Tibial nerve (tissue), 4 donors: ENCODE measurements at regions not wholly inside any gene's neighbourhood (a gene's known extent, or its start where the extent isn't known, plus 50 kb on each side); places are given as distances from the start of the nearest gene placed in this dataset.

Source experiments
- DNase-seq, 2 donors: peaks; one replicate each; pipeline ENCODE4 v3.0.0-alpha.2; 2019; ENCODE audit warnings: low spot score in 2 of 2
- H3K27ac ChIP-seq, 4 donors: fragments of 200-600 bp; sonication (generic) in 3 of 4; one replicate each; pipeline ENCODE4 v1.5.1; 2017 to 2019; ENCODE audit warnings: mild to moderate bottlenecking in 1 of 4
- H3K27me3 ChIP-seq, 2 donors: fragments of 200-600 bp; sonication (generic) in 1 of 2; one replicate each; pipeline versions ENCODE4 v1.5.1 to v1.6.0; 2017 to 2019
- H3K36me3 ChIP-seq, 3 donors: fragments of 200-600 bp; sonication (generic); one replicate each; pipeline ENCODE4 v1.5.1; 2018 to 2019
- H3K4me1 ChIP-seq, 4 donors: fragments of 200-600 bp; sonication (generic) in 3 of 4; one replicate each; pipeline ENCODE4 v1.5.1; 2017 to 2019
- H3K4me3 ChIP-seq, 4 donors: fragments of 200-600 bp; sonication (generic) in 3 of 4; one replicate each; pipeline ENCODE4 v1.5.1; 2017 to 2019; ENCODE audit warnings: mild to moderate bottlenecking in 1 of 4, moderate library complexity in 1 of 4
- H3K9me3 ChIP-seq, 4 donors: fragments of 200-600 bp; sonication (generic) in 3 of 4; one replicate each; pipeline ENCODE4 v1.5.1; 2017 to 2019
- EP300 ChIP-seq, 2 donors: sonication (generic); formaldehyde crosslinking; IDR thresholded peaks; one replicate each; pipeline ENCODE4 v1.6.1; 2017; ENCODE audit warnings: antibody characterized with exemption in 2 of 2, mild to moderate bottlenecking in 1 of 2
- POLR2A ChIP-seq, 2 donors: fragments of 450-650 bp; IDR thresholded peaks; one replicate each; pipeline ENCODE4 v1.6.1; 2017; ENCODE audit warnings: antibody characterized with exemption in 2 of 2, mild to moderate bottlenecking in 2 of 2, moderate library complexity in 2 of 2
- WGBS, 2 donors: methylation state at CpG; one replicate each; pipeline ENCODE4 v1.1.5; 2018; 5-methylcytosine and 5-hydroxymethylcytosine counted together
- TF ChIP-seq, protein P1 (sequence below), 5 experiments: fragments of 200-600 bp in 3 of 5; fragments of 450-650 bp in 2 of 5; sonication (generic) in 3 of 5; IDR thresholded peaks; one replicate each; pipeline ENCODE4 v1.5.1; 2016 to 2019; ENCODE audit warnings: antibody characterized with exemption in 5 of 5, mild to moderate bottlenecking in 3 of 5, moderate library complexity in 2 of 5

DNA sequence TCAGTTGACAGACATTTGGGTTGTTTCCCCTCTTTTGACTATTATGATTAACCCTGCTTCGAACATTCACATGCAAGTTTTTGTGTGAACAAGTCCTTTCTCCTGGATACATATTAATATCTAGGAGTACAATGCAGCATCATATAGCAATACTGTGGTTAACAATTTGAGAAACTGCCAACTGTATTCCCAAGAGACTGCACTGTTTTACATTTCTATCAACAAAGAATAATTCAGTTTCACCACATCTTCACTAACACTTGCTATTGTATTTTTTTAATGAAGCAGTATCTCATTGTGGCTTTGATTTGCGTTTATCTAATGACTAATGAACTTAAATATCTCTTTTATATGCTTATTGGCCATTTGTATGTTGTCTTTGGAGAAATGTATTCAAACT, 184.6 kb upstream of the NBEA start:
- no peaks in the 10 kb centered on the region for H3K9me3 ChIP-seq
- DNase-seq, result no peak
- H3K36me3 ChIP-seq, result no peaks in the 10 kb centered on the region
- H3K4me1 ChIP-seq, result no peaks in the 10 kb centered on the region
- 86% methylated on average over 2 of the region's 2 CpGs for WGBS, 2 donors
- H3K4me3 ChIP-seq, result no peak overlapping the region
- H3K27me3 ChIP-seq, result no peaks in the 10 kb centered on the region
- no peak overlapping the region for H3K27ac ChIP-seq
- TF ChIP-seq EP300 (IDR thresholded peaks at IDR 0.05) (no peak), POLR2A (IDR thresholded peaks at IDR 0.05) (no peak)
- TF ChIP-seq, protein P1, sequence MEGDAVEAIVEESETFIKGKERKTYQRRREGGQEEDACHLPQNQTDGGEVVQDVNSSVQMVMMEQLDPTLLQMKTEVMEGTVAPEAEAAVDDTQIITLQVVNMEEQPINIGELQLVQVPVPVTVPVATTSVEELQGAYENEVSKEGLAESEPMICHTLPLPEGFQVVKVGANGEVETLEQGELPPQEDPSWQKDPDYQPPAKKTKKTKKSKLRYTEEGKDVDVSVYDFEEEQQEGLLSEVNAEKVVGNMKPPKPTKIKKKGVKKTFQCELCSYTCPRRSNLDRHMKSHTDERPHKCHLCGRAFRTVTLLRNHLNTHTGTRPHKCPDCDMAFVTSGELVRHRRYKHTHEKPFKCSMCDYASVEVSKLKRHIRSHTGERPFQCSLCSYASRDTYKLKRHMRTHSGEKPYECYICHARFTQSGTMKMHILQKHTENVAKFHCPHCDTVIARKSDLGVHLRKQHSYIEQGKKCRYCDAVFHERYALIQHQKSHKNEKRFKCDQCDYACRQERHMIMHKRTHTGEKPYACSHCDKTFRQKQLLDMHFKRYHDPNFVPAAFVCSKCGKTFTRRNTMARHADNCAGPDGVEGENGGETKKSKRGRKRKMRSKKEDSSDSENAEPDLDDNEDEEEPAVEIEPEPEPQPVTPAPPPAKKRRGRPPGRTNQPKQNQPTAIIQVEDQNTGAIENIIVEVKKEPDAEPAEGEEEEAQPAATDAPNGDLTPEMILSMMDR (IDR thresholded peaks at IDR 0.05), result no peak

GRCh38 chr13:34758628-34759027, 183.4 kb upstream of the NBEA start:
- Histone ChIP-seq H3K27ac (no peak overlapping the region), H3K36me3 (no peaks in the 10 kb centered on the region), H3K27me3 (no peaks in the 10 kb centered on the region), H3K4me1 (no peaks in the 10 kb centered on the region), H3K9me3 (no peaks in the 10 kb centered on the region), H3K4me3 (no peak overlapping the region)
- TF ChIP-seq EP300 (IDR thresholded peaks at IDR 0.05), result no peak
- TF ChIP-seq POLR2A (IDR thresholded peaks at IDR 0.05), result no peak
- DNase-seq, result no peak
- WGBS, 2 donors, result 64 to 68% methylated on average over 2 of the region's 2 CpGs

DNA sequence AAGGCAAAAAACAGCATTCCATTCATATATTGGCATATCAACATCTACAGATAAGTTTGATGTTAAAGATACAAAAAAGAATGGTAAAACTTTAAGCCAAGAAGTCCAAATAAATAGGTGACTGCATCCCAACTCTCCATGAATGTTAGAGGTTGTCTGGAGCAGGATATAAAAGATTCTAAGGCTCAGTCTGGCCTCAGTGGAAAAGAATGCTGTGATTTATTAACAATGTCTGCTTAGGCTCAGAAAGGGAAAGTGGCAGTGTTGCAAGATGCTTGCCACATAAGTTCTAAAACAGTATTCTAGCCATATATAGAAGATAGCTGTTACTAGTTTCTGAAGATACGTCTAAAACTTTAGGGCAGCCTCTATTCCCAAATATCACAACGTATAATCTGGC, 179.8 kb upstream of the NBEA start:
- TF ChIP-seq EP300 (IDR thresholded peaks at IDR 0.05) (no peak), POLR2A (IDR thresholded peaks at IDR 0.05) (no peak)
- TF ChIP-seq, protein P1 (IDR thresholded peaks at IDR 0.05), result no peak
- no peaks in the 10 kb centered on the region for H3K27me3 ChIP-seq
- no peak overlapping the region for H3K27ac ChIP-seq
- H3K4me3 ChIP-seq, result no peak overlapping the region
- no peak for DNase-seq
- H3K4me1 ChIP-seq, result no peaks in the 10 kb centered on the region
- no peaks in the 10 kb centered on the region for H3K9me3 ChIP-seq
- no peaks in the 10 kb centered on the region for H3K36me3 ChIP-seq
- 49 to 55% methylated on average over 2 of the region's 2 CpGs for WGBS, 2 donors

DNA sequence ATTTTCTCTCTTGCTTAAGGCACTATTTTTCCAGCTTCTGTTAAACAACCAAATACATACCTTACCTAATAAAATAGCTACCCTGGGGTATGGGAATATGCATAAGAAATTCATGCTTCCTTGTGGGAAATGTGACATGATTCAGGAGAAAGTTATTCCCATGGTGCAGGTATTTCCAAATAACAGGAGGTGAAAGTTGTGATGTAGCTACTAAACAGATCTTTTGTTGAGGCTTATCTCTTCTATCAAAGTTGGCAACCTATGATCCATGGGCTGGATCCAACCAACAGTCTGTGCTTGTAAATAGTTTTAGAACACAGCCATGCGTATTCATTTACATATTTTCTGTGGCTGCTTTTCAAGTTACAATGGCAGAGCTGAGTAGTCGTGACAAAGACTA, 177.8 kb upstream of the NBEA start:
- no peaks in the 10 kb centered on the region for H3K4me1 ChIP-seq
- H3K36me3 ChIP-seq, result no peaks in the 10 kb centered on the region
- no peaks in the 10 kb centered on the region for H3K9me3 ChIP-seq
- H3K27me3 ChIP-seq, result no peaks in the 10 kb centered on the region
- TF ChIP-seq, protein P1 (IDR thresholded peaks at IDR 0.05), result no peak
- TF ChIP-seq POLR2A (IDR thresholded peaks at IDR 0.05), result no peak
- TF ChIP-seq EP300 (IDR thresholded peaks at IDR 0.05), result no peak
- 89 to 94% methylated on average over 2 of the region's 2 CpGs for WGBS, 2 donors
- DNase-seq, result no peak
- H3K27ac ChIP-seq, result no peak overlapping the region
- no peak overlapping the region for H3K4me3 ChIP-seq

DNA sequence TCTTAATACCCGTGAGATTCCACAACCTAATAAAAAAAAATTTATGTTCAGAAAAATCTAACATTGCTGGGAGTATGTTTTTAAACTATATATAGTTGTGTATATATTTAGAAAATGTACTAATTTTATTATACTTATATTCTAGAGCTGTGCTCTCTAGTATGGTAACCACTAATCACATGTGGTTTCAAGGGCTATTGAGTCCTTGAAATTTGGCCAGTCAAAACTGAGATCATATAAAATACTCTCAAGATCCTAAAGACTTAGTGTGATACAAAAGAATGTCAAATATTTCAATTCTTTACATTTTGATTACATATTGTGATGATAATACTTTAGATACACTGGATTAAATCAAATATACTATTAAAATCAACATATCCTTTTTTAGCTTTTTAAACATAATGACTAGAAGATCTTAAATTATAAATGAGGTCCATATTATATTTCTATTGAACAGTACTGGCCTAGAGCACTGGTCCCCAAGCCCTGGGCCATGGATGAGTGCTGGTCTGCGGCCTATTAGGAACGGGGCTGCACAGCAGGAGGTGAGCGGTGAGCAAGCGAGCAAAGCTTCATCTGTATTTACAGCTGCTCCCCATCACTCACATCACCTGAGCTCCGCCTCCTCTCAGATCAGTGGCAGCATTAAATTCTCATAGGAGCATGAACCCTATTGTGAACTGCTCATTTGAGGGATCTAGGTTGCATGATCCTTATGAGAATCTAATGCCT, 176.5 kb upstream of the NBEA start:
- TF ChIP-seq, protein P1 (IDR thresholded peaks at IDR 0.05), result no peak
- TF ChIP-seq EP300 (IDR thresholded peaks at IDR 0.05) (no peak), POLR2A (IDR thresholded peaks at IDR 0.05) (no peak)
- Histone ChIP-seq H3K36me3 (no peaks in the 10 kb centered on the region), H3K9me3 (no peaks in the 10 kb centered on the region), H3K4me3 (no peak overlapping the region), H3K4me1 (no peaks in the 10 kb centered on the region), H3K27me3 (no peaks in the 10 kb centered on the region), H3K27ac (no peak overlapping the region)
- WGBS, 2 donors, result 95 to 97% methylated on average over 6 of the region's 6 CpGs
- no peak for DNase-seq
